Fibroblast of the conjunctiva (primary cell): ENCODE measurements at regions not wholly inside any gene's neighbourhood (a gene's known extent, or its start where the extent isn't known, plus 50 kb on each side); places are given as distances from the start of the nearest gene placed in this dataset.

Experiments
- DNase-seq: peaks from one replicate; pipeline ENCODE4 v3.0.0-alpha.2; 2010; ENCODE audit warnings: low read depth

DNA sequence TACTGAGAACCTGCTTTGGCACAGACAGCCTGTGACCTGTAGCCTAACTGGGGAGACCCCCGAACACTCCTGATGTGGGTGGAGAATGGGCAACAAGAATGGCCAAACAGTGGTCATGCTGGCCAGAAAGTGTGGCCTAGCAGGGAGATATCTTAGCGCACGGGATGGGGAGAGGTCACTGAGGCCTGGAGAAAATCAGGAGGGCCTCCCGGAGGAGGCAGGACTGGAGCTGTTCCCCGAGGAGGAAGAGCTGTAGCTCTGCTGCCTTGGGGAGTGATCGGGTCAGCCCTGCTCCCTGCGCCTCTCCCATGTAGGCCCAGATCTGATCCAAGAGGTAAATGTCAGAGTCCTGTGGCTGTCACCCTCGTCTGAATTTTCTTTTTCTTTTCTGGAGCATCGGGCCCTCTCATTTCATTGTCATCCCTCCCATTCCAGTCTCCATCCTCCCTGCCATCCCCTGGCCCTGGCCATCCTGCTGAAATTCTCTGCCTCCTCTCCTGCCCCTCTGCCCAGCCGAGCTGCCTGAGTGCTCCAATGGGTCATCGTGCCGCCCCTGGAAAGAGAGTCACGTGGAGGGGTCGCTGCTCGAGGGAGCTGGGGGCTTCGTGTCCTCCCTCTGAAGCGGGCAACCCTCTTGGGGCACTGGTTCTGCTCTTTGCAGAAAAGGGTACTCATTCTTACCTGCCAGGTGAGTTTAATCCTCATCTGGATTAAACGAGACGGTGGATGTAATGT lies 242.9 kb downstream of the HAUS1 start:
- DNase-seq = no peak

GRCh38 chr18:46350598-46351159 lies 246.5 kb downstream of the HAUS1 start:
- DNase-seq = no peak

GRCh38 chr18:46352520-46353250 lies 248.5 kb downstream of the HAUS1 start:
- no peak for DNase-seq

- DNase-seq = no peak
These were observed 249.3 kb downstream of the HAUS1 start for GRCh38 chr18:46353460-46353859.

- no peak for DNase-seq
These were observed 252.3 kb downstream of the HAUS1 start for GRCh38 chr18:46356278-46357033.

- no peak for DNase-seq
These were observed 256.0 kb downstream of the HAUS1 start for GRCh38 chr18:46360102-46360699.

GRCh38 chr18:46360866-46361265 lies 256.7 kb downstream of the HAUS1 start:
- no peak for DNase-seq

- no peak for DNase-seq
These were observed 258.3 kb downstream of the HAUS1 start for GRCh38 chr18:46362533-46362932.

DNA sequence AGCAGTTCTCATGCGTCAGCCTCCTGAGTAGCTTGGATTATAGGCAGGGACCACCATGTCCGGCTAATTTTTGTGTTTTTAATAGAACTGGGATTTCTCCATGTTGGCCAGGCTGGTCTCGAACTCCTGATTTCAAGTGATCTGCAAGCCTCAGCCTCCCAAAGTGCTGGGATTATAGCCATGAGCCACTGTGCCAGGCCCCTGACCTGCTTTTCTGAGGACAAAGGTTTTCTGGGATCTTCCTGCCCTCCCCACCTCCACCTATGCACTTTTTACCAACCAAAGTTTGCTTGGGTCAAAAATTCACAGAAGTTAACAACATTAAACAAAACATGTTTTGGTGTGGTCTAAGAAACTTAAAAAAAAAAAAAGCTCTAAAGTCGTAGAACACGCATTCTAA lies 259.9 kb downstream of the HAUS1 start:
- DNase-seq = no peak

GRCh38 chr18:46366201-46366600 lies 262.0 kb downstream of the HAUS1 start:
- DNase-seq = no peak

DNA sequence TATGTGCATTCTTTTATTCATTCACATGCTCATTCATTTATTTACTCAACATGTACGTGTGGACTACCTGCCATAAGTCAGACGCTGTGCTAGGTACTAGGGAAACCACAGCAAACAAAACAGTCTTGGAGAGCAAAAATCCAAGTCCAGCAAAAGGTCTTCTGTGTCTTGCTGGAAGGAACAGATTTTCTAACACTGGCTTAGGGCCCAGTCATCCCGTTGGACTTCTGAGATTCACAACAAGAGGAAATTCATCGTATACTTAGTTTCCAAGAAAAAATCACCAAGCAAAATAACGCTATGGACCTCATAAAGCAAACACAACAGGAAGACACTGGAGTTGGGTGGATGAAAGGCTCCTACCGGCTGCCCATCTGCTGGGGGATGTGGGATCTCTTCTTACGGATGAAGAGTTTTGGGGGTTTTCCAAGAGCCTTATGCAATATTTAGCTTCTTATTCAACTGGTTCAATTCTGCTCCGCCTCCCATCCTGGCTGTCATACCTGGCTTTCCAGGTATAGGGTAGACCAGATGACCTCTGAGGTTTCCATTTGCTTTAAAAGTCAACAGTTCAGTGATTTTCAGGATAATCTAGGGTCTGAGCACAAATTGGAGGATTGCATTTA lies 262.7 kb downstream of the HAUS1 start:
- DNase-seq = no peak

GRCh38 chr18:46369323-46369722 lies 265.1 kb downstream of the HAUS1 start:
- no peak for DNase-seq

DNA sequence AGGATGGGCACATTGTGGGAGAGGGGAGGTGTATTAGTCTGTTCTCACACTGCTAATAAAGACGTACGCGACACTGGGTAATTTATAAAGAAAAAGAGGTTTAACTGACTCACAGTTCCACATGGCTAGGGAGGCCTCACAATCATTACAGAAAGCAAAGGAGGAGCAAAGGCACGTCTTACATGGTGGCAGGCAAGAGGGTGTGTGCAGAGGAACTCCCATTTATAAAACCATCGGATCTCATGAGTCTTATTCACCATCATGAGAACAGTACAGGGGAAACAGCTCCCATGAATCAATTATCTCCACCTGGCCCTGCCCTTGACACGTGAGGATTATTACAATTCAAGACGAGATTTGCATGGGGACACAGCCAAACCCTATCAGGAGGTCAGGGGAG lies 266.7 kb downstream of the HAUS1 start:
- no peak for DNase-seq

DNA sequence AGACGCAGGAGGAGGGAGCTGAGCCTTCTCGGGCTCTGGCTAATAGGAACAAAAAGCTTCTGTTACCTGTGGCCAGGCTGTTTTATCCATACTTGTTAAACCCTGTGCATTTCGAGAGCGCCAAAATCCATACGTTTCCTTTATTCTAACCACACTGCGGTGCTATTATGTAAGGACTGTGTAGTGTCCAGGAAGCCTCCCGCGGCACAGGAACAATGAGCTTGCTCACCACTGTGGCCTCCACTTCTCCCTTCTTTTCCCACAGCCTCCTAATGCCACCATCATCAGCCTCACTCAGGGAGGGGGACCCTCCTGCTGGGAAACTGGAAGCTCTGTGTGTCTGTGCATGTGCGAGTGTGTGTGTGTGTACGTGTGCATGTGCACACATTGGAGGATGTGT lies 268.5 kb downstream of the HAUS1 start:
- no peak for DNase-seq

DNA sequence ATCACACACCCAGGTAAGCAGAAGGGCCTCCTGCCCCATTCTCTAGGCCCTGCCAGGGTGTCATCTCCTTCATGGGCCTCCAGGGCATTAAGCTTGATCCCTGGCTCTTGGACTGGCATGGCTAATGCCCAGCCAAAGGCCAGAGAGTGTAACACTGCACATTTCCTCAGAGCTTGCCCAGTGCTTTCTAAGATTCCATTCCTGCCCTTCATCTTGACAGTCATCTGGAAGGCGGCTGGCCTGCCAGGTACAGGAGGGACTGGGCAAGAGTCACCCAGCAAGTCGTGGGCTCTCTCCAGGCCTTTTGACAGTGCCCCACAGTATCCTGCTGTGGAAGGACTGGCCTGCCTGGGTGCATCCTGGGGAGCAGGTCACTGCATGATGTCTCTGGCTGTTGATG lies 268.9 kb downstream of the HAUS1 start:
- no peak for DNase-seq

DNA sequence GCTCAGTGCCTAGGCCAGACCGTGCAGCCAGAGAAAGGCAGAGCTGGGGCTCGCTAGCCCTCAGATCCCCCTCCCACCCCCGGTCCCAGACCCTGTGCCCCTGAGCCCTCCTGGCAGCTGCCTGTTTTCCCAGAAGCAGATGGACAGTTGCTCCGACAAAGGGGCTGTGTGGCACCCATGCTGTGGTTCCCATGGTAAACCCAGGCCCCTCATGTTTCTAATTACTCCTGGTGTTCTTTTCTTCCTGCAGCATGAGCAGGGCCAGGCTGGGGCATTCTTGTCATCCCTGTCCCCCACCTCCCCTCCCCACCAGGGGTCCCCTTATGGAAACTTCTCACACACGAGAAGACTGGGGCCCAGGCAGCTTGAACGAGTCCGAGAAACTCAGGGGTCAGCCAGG lies 269.6 kb downstream of the HAUS1 start:
- DNase-seq = no peak

DNA sequence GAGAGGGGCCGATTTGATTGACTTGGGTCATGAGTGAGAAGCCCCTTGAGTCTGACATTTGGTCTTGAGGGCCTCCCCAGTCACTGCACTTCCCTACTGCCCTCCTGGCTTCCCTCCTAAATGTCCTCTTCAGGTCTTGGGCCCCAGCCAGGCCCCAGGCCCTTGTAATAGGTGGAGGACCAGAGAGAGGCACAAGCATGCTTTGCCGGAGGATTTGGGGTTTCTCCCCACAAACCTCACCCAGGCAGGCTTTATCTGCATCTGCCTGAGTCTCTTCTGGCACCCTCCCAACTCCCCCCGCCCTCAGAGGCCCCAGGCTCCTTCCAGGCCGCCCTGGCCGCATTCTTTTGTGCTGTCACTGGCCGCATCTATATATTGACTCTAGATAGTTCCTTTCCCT lies 270.7 kb downstream of the HAUS1 start:
- DNase-seq = no peak

DNA sequence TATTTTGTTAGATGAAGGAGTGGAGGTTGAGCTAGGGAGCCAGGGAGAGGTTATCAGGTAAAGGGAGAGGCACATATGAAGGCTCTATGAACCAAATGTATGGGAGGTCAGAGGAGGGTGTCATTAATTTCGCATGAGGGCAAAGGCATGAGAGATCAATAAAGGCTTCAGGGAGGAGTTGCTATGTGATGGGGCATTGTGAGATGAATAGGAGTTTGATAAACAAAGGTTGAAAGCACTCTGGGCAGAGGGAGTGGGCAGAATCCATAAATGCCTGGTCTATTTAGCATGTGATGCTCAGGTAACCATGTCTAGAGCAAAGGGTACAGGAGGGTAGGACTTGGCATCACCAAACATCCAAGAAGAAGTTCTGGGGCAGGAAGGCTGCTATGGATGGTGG lies 273.4 kb downstream of the HAUS1 start:
- DNase-seq = no peak

DNA sequence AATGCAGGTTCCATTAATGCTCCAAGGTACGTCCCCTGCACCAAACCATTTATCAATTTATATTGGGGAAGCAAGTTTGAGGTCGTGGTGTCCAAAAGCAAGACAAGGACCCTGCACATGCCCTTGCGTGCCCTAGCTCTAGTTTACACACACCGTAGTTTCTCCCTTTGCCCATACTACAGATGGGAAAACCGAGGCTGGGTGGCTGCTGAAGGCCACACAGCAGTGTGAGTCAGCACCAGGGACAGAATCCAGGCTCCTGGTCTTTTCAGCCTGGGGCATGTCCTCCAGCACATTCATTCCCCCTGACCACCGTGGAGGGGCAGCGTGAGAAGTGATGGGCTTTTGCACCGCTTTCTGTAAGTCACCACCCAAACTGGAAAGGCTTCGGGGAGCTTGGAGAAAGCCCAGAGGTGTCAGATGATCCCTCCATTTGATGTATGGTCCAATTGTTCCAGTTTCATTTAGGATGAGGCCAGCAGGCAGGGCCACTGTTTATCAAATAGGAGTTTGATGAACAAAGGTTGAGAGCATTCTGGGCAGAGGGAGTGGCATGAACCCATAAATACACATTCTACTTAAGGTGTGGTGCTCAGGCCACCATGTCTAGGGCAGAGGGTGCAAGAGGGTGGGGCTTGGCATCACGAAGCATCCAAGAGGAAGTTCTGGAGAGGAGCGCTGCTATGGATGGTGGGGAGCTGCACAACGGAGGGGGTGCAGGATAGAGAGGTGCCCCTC lies 274.1 kb downstream of the HAUS1 start:
- no peak for DNase-seq

DNA sequence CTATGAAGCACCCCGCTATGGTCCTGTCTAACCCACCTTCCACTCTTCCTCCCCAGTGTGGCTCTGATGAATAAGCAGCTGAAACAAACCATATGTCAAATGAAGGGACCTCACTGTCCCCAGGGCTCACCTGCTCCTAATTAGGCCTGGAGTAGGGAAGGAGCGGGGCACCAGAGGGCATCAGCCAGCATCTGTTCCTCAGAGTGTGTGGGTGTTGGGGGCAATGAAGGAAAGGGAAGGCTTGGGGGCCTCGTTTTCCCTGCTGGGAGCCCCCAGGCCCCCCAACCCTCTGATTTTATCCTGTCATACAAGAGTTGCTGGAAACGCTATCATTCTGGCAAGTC lies 274.7 kb downstream of the HAUS1 start:
- DNase-seq = no peak

DNA sequence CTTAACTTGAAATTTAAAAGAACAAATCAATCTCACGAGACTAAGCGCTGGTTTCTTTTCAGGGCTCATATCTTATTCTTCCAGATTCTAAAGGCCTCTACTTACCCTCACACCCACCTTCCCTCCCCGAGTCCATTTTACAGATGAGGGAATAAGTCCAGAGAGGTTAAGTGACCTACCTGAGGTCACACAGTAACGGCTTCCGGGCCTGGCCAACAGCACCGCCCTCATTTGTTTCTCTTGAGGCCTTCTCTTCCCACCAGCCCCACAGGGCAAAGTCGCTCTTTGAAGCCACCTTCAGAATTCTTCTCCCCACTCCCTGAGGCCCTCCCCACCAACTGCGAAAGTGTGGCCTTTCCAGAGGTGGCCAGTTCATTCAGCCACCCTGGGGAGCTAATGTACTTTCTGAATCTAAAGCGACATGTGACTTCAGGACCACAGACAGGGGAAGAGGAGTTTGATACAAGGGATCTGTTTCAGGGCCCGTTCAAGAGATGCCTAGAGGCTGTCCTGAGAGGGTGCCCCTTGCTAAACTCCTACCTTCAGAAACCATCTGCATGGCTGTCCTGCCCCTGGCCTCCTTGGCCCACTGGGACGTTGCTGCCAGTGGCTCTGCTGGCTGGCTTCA lies 275.3 kb downstream of the HAUS1 start:
- DNase-seq = no peak
